IMR-90 (cell line): ENCODE measurements at regions not wholly inside any gene's neighbourhood (a gene's known extent, or its start where the extent isn't known, plus 50 kb on each side); places are given as distances from the start of the nearest gene placed in this dataset.

Experiments used
- ATAC-seq: fragments of 200-7000 bp; cut with Tn5 transposase; 2 replicates; pipeline ENCODE4 v1.9.1; 2020; ENCODE audit warnings: low read depth, mild to moderate bottlenecking, moderate library complexity
- BruUV-seq: library from RNA; stranded (reverse); fragments of 400-500 nt; replicated peaks from 2 replicates; lab custom pipeline; 2021; lab: Mats Ljungman, UMichigan
- CTCF ChIA-PET: fragments of 300-600 bp; formaldehyde crosslinking; extraction: SDS; loops from one replicate; lab custom pipeline; 2021; ENCODE audit warnings: antibody characterized with exemption; lab: Yijun Ruan, JAX
- POLR2A ChIA-PET: fragments of 300-600 bp; sonication (Branson Sonifier 250); formaldehyde crosslinking; loops from one replicate; lab custom pipeline; 2022; ENCODE audit warnings: antibody characterized with exemption; ENCODE audit not compliant: unreplicated experiment; lab: Charles Lee
- DNase-seq: peaks from one replicate; pipeline ENCODE4 v3.0.0; 2013
- H2AFZ ChIP-seq: replicated peaks from 2 replicates; pipeline ENCODE3; 2013; ENCODE audit warnings: low read length, mild to moderate bottlenecking; ENCODE audit not compliant: poor library complexity
- H2AK5ac ChIP-seq: 2 replicates; pipeline ENCODE4 v1.6.1; 2013; ENCODE audit warnings: low read depth, low read length, inconsistent platforms
- H2AK9ac ChIP-seq: replicated peaks from 2 replicates; pipeline ENCODE3; 2013; ENCODE audit warnings: mild to moderate bottlenecking, low read depth, low read length, moderate library complexity; ENCODE audit not compliant: poor library complexity
- H2BK120ac ChIP-seq: 2 replicates; pipeline ENCODE4 v1.6.1; 2013; ENCODE audit warnings: low read depth, low read length, inconsistent platforms
- H2BK15ac ChIP-seq: 3 replicates; pipeline ENCODE4 v1.6.1; 2013; ENCODE audit warnings: low read depth, low read length, inconsistent platforms
- H2BK20ac ChIP-seq: 2 replicates; pipeline ENCODE4 v1.6.1; 2013; ENCODE audit warnings: low read depth, mild to moderate bottlenecking, inconsistent platforms, low read length, moderate library complexity
- H2BK5ac ChIP-seq: 2 replicates; pipeline ENCODE4 v1.6.1; 2013; ENCODE audit warnings: mild to moderate bottlenecking, low read depth, low read length, inconsistent platforms; ENCODE audit not compliant: poor library complexity, severe bottlenecking
- H3K14ac ChIP-seq: replicated peaks from 2 replicates; pipeline ENCODE4 v1.6.1; 2013; ENCODE audit warnings: low read depth, low read length, inconsistent platforms
- H3K18ac ChIP-seq: 2 replicates; pipeline ENCODE4 v1.6.1; 2013; ENCODE audit warnings: low read depth, low read length, control low read depth
- H3K23ac ChIP-seq: 2 replicates; pipeline ENCODE4 v1.6.1; 2013; ENCODE audit warnings: low read depth, low read length, inconsistent platforms
- H3K27ac ChIP-seq: 2 replicates; pipeline ENCODE4 v1.5.1; 2013; ENCODE audit warnings: mild to moderate bottlenecking, control low read depth, low read length; ENCODE audit not compliant: insufficient read depth
- H3K27me3 ChIP-seq: 2 replicates; pipeline ENCODE4 v1.6.1; 2013; ENCODE audit warnings: low read length; ENCODE audit not compliant: control insufficient read depth, insufficient read depth
- H3K36me3 ChIP-seq: 2 replicates; pipeline ENCODE4 v1.6.1; 2013; ENCODE audit warnings: low read length, mixed read lengths; ENCODE audit not compliant: control insufficient read depth, insufficient read depth
- H3K4ac ChIP-seq: 2 replicates; pipeline ENCODE4 v1.6.1; 2013; ENCODE audit warnings: low read depth, low read length, inconsistent platforms
- H3K4me1 ChIP-seq: 2 replicates; pipeline ENCODE4 v1.6.1; 2013; ENCODE audit warnings: low read length, mixed read lengths; ENCODE audit not compliant: control insufficient read depth, insufficient read depth
- H3K4me2 ChIP-seq: 2 replicates; pipeline ENCODE4 v1.6.1; 2013; ENCODE audit warnings: low read depth, mild to moderate bottlenecking, control low read depth, low read length, moderate library complexity
- H3K4me3 ChIP-seq: 2 replicates; pipeline ENCODE4 v1.5.1; 2013; ENCODE audit warnings: low read depth, mild to moderate bottlenecking, control low read depth, low read length, moderate library complexity; ENCODE audit not compliant: insufficient read depth
- H3K56ac ChIP-seq: 2 replicates; pipeline ENCODE4 v1.6.1; 2013; ENCODE audit warnings: low read length, inconsistent platforms; ENCODE audit not compliant: insufficient read depth; ENCODE audit errors: extremely low read depth
- H3K79me1 ChIP-seq, 2 experiments: 2 replicates each; pipeline ENCODE4 v1.6.1; 2013; ENCODE audit warnings: low read length in 2 of 2, inconsistent platforms in 1 of 2, low read depth in 1 of 2
- H3K9ac ChIP-seq: 2 replicates; pipeline ENCODE4 v1.6.1; 2013; ENCODE audit warnings: low read depth, low read length, control low read depth
- H3K9me1 ChIP-seq: 2 replicates; pipeline ENCODE4 v1.6.1; 2013; ENCODE audit warnings: low read length, inconsistent platforms; ENCODE audit not compliant: insufficient read depth
- H3K9me3 ChIP-seq: 2 replicates; pipeline ENCODE4 v1.6.1; 2013; ENCODE audit warnings: low read length; ENCODE audit not compliant: control insufficient read depth, insufficient read depth
- H4K20me1 ChIP-seq: 2 replicates; pipeline ENCODE4 v1.6.1; 2013; ENCODE audit warnings: low read length, inconsistent platforms; ENCODE audit not compliant: insufficient read depth
- H4K5ac ChIP-seq: 2 replicates; pipeline ENCODE4 v1.6.1; 2013; ENCODE audit warnings: mild to moderate bottlenecking, low read depth, low read length, control low read depth
- H4K8ac ChIP-seq, 2 experiments: 2 replicates each; pipeline ENCODE4 v1.6.1; 2013; ENCODE audit warnings: low read depth in 2 of 2, low read length in 2 of 2, control low read depth in 1 of 2, inconsistent platforms in 1 of 2
- H4K91ac ChIP-seq: 2 replicates; pipeline ENCODE4 v1.6.1; 2013; ENCODE audit warnings: low read depth, low read length, inconsistent platforms; ENCODE audit not compliant: insufficient read depth
- BHLHE40 ChIP-seq: fragments of 150-350 bp; IDR thresholded peaks from 2 replicates; pipeline ENCODE4 v1.6.1; 2016; ENCODE audit warnings: mild to moderate bottlenecking, low read depth, low read length
- CEBPB ChIP-seq: IDR thresholded peaks from 2 replicates; pipeline ENCODE4 v1.6.1; 2012; ENCODE audit warnings: low read depth, low read length, improper control_type of control experiment
- CHD1 ChIP-seq: IDR thresholded peaks from 2 replicates; pipeline ENCODE4 v1.6.1; 2012; ENCODE audit warnings: low read depth, low read length, improper control_type of control experiment
- CTCF ChIP-seq: conservative IDR thresholded peaks from 2 replicates; pipeline ENCODE4 v1.5.1; 2012; ENCODE audit warnings: mild to moderate bottlenecking, low read depth, low read length, improper control_type of control experiment
- ELK1 ChIP-seq: fragments of 150-350 bp; IDR thresholded peaks from 2 replicates; pipeline ENCODE4 v1.6.1; 2016; ENCODE audit warnings: low read depth, mild to moderate bottlenecking, low read length, moderate library complexity, borderline replicate concordance
- FOS ChIP-seq: fragments of 150-350 bp; IDR thresholded peaks from 2 replicates; pipeline ENCODE4 v1.6.1; 2016; ENCODE audit warnings: low read depth, low read length
- MAFK ChIP-seq: IDR thresholded peaks from 2 replicates; pipeline ENCODE4 v1.6.1; 2012; ENCODE audit warnings: low read depth, low read length, improper control_type of control experiment
- MXI1 ChIP-seq: IDR thresholded peaks from 2 replicates; pipeline ENCODE4 v1.6.1; 2012; ENCODE audit warnings: low read depth, mild to moderate bottlenecking, low read length, moderate library complexity, borderline replicate concordance
- NFE2L2 ChIP-seq: fragments of 150-350 bp; IDR thresholded peaks from 2 replicates; pipeline ENCODE4 v1.6.1; 2016; ENCODE audit warnings: low read depth, mild to moderate bottlenecking, low read length
- RAD21 ChIP-seq: IDR thresholded peaks from 2 replicates; pipeline ENCODE4 v1.6.1; 2012; ENCODE audit warnings: low read length, improper control_type of control experiment
- RCOR1 ChIP-seq: IDR thresholded peaks from 2 replicates; pipeline ENCODE4 v1.6.1; 2012; ENCODE audit warnings: mild to moderate bottlenecking, low read length, improper control_type of control experiment; ENCODE audit not compliant: insufficient replicate concordance
- RFX5 ChIP-seq: IDR thresholded peaks from 2 replicates; pipeline ENCODE4 v1.8.0; 2012; ENCODE audit warnings: low read depth, mild to moderate bottlenecking, low read length, moderate library complexity
- SMC3 ChIP-seq: fragments of 150-350 bp; IDR thresholded peaks from 2 replicates; pipeline ENCODE4 v1.6.1; 2016; ENCODE audit warnings: low read depth, mild to moderate bottlenecking, antibody characterized with exemption, low read length, moderate library complexity
- USF2 ChIP-seq: fragments of 150-350 bp; IDR thresholded peaks from 2 replicates; pipeline ENCODE4 v1.6.1; 2017; ENCODE audit warnings: mild to moderate bottlenecking, antibody characterized with exemption, low read length, low read depth
- WGBS, 2 experiments: methylation state at CpG; one replicate each; pipeline versions ENCODE4 v1.1.5 to v1.1.7; 2013; ENCODE audit warnings: missing lambda C conversion rate in 2 of 2; ENCODE audit not compliant: insufficient read length in 1 of 2; ENCODE audit errors: extremely low coverage in 2 of 2; 5-methylcytosine and 5-hydroxymethylcytosine counted together
- dilution Hi-C: fragments of 300-500 bp; cut with HindIII; formaldehyde crosslinking; loops from one replicate; pipeline ENCODE4 v1.14.3; 2018; ENCODE audit warnings: low sequenced_read_pairs; ENCODE audit not compliant: unreplicated experiment
- in situ Hi-C: fragments of 300-500 bp; cut with MboI; formaldehyde crosslinking; loops from 3 replicates; pipeline ENCODE4 v1.14.3; 2019; ENCODE audit warnings: low sequenced_read_pairs, inconsistent platforms, mixed read lengths
- intact Hi-C: fragments of 100-400 bp; cut with micrococcal nuclease; formaldehyde crosslinking; loops from 2 replicates; pipeline ENCODE4 v1.10.0; 2022

DNA sequence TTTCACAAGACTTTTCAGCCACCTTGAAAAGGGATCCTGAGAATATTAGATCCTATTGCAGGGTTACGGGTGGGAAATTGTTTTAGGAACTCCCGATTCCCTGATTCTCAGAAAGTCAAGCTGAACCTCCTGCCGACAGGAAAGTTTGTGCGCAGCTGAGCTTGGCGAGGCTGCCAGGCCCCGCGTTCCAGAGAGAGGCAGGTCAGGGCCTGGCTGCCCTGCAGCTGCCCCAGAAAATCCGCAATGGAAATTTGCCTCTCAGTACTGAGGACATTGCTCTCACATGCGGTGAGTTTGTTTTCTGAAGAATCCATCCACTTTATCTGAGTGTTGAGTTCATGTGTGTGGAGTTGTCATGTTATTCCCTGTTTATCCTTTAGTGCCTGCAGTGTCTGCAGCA, 144.2 kb downstream of the RTP5 start:
- no peak overlapping the region for H4K91ac ChIP-seq
- no peaks in the 10 kb centered on the region for H3K4me1 ChIP-seq
- H2AFZ ChIP-seq, result no peak overlapping the region
- H3K27ac ChIP-seq, result no peak overlapping the region
- no peak for ATAC-seq
- no peak overlapping the region for H2AK9ac ChIP-seq
- DNase-seq, result no peak
- H4K8ac ChIP-seq, result no peak overlapping the region
- no TSS peak for BruUV-seq
- no peak overlapping the region for H3K4ac ChIP-seq
- no peak overlapping the region for H3K23ac ChIP-seq
- no peaks in the 10 kb centered on the region for H3K79me1 ChIP-seq
- no peaks in the 10 kb centered on the region for H3K36me3 ChIP-seq
- TF ChIP-seq RFX5 (no peak), MXI1 (no peak), CTCF (no peak), RCOR1 (no peak), FOS (no peak), CHD1 (no peak), BHLHE40 (no peak), CEBPB (no peak), NFE2L2 (no peak), MAFK (no peak), USF2 (no peak), RAD21 (no peak), SMC3 (no peak), ELK1 (no peak)
- intact Hi-C loops (no loop called here), in situ Hi-C loops (no loop called here), dilution Hi-C loops (no loop called here)
- H3K9me1 ChIP-seq, result no peaks in the 10 kb centered on the region; the same call in 1 of the 2 replicates
- ChIA-PET CTCF (no interaction called here), POLR2A (no interaction called here)
- 71% methylated on average over 5 of the region's 9 CpGs; no CpG with 5 or more reads in 1 of the 2 experiments for WGBS, 2 experiments
- no peak overlapping the region for H2AK5ac ChIP-seq
- H2BK20ac ChIP-seq, result no peak overlapping the region
- no peak overlapping the region for H3K4me2 ChIP-seq
- H3K9me3 ChIP-seq, result peaks cover 2% of the 10 kb centered on the region; the same call in 1 of the 2 replicates
- H4K5ac ChIP-seq, result no peak overlapping the region
- H3K56ac ChIP-seq, result no peak overlapping the region
- H2BK5ac ChIP-seq, result no peak overlapping the region
- peaks cover 34% of the 10 kb centered on the region for H3K27me3 ChIP-seq
- H3K14ac ChIP-seq, result no peak overlapping the region
- no peak overlapping the region for H3K4me3 ChIP-seq
- H2BK15ac ChIP-seq, result no peak overlapping the region
- H4K20me1 ChIP-seq, result no peaks in the 10 kb centered on the region
- H3K18ac ChIP-seq, result no peak overlapping the region
- no peak overlapping the region for H3K9ac ChIP-seq
- H2BK120ac ChIP-seq, result no peak overlapping the region
